HG03135 (cell line): ENCODE measurements at regions not wholly inside any gene's neighbourhood (a gene's known extent, or its start where the extent isn't known, plus 50 kb on each side); places are given as distances from the start of the nearest gene placed in this dataset.
"Not testable (repeated sequence)": the region's sequence is repeated elsewhere in the genome, so short reads cannot be mapped to it uniquely, and the experiment has no call there.

Experiments used
- ATAC-seq: cut with Tn5 transposase; IDR thresholded peaks from one replicate; pipeline ENCODE4 v1.9.1; 2021; ENCODE audit warnings: mild to moderate bottlenecking, moderate library complexity; ENCODE audit not compliant: unreplicated experiment

GRCh38 chr14:58730792-58731464, 93.2 kb downstream of the DACT1 start:
- no peak for ATAC-seq

GRCh38 chr14:58731465-58732293, 93.9 kb downstream of the DACT1 start:
- no peak for ATAC-seq

- ATAC-seq: no peak
Observed at GRCh38 chr14:58732387-58732786, 94.6 kb downstream of the DACT1 start.

- ATAC-seq: no peak
Observed at GRCh38 chr14:58733451-58734208, 95.9 kb downstream of the DACT1 start.

GRCh38 chr14:58735596-58735995, 97.8 kb downstream of the DACT1 start:
- no peak for ATAC-seq

- ATAC-seq: no peak
Observed at GRCh38 chr14:58736606-58737005, 98.8 kb downstream of the DACT1 start.

GRCh38 chr14:58737511-58737910, 99.7 kb downstream of the DACT1 start:
- ATAC-seq: no peak

- ATAC-seq: no peak
Observed at GRCh38 chr14:58738189-58738836, 100.6 kb downstream of the DACT1 start.

GRCh38 chr14:58738876-58739275, 101.1 kb downstream of the DACT1 start:
- ATAC-seq: no peak

- peak; percentile 88 for ATAC-seq
Observed at GRCh38 chr14:58739674-58740073, 101.9 kb downstream of the DACT1 start.

GRCh38 chr14:58740379-58740935, 102.7 kb downstream of the DACT1 start:
- ATAC-seq: no peak

GRCh38 chr14:58744801-58745394, 107.1 kb downstream of the DACT1 start:
- ATAC-seq: no peak

- ATAC-seq: no peak
Observed at GRCh38 chr14:58746261-58746660, 108.5 kb downstream of the DACT1 start.

- ATAC-seq: no peak
Observed at GRCh38 chr14:58746701-58747100, 108.9 kb downstream of the DACT1 start.

- no peak for ATAC-seq
Observed at GRCh38 chr14:58747181-58747580, 109.4 kb downstream of the DACT1 start.

- ATAC-seq: not testable (repeated sequence)
Observed at GRCh38 chr14:58748251-58748650, 110.5 kb downstream of the DACT1 start.

GRCh38 chr14:58749066-58749669, 111.4 kb downstream of the DACT1 start:
- peak; percentile 85 for ATAC-seq

- ATAC-seq: no peak
Observed at GRCh38 chr14:58750321-58751269, 112.8 kb downstream of the DACT1 start.

GRCh38 chr14:58751788-58752187, 114.0 kb downstream of the DACT1 start:
- ATAC-seq: no peak
